ENCODE measurements at regions not wholly inside any gene's neighbourhood (a gene's known extent, or its start where the extent isn't known, plus 50 kb on each side); places are given as distances from the start of the nearest gene placed in this dataset.

- Histone ChIP-seq H3K79me2 (ENCODE audit: insufficient read depth, low read length) (no peaks in the 10 kb centered on the region), H3K4me2 (ENCODE audit: low read length) (no peak overlapping the region), H4K20me1 (ENCODE audit: insufficient read depth) (no peaks in the 10 kb centered on the region), H3K9me2 (ENCODE audit: insufficient read depth) (no peaks in the 10 kb centered on the region), H3K36me3 (ENCODE audit: control insufficient read depth in 1 of 2, insufficient read depth in 2 of 2, low read length in 2 of 2) (no peaks in the 10 kb centered on the region), H3K27me3 (ENCODE audit: insufficient read depth, low read length) (no peaks in the 10 kb centered on the region), H3K4me3 (replicated peaks in 1 of 2; ENCODE audit: low read depth in 1 of 2, low read length in 2 of 2) (no peak overlapping the region), H3K4me1 (ENCODE audit: control insufficient read depth in 1 of 2, insufficient read depth in 2 of 2, low read length in 2 of 2) (peaks cover 0 to 18% of the 10 kb centered on the region in 2 experiments; a peak in 3 of 4 replicates), H3K9ac (ENCODE audit: low read length) (no peak overlapping the region), H3K27ac (ENCODE audit: low read depth, low read length) (no peak overlapping the region), H3K9me3 (ENCODE audit: control insufficient read depth in 1 of 2, insufficient read depth in 1 of 2, low read depth in 1 of 2, low read length in 2 of 2) (no peaks in the 10 kb centered on the region), H2AFZ (ENCODE audit: low read depth, low read length, poor library complexity, severe bottlenecking) (no peak overlapping the region)
- POLR2A ChIA-PET: no interaction called here
- no peak for ATAC-seq
- RAD21 ChIA-PET (ENCODE audit: low non-redundant PET in 1 of 2, low total read pairs in 2 of 2, uncharacterized antibody in 2 of 2, unreplicated experiment in 2 of 2): no interaction called here
- BruUV-seq (replicated peaks): no TSS peak
- DNase-seq (ENCODE audit: low read depth, low spot score): no peak
- intact Hi-C loops (cut with micrococcal nuclease): no loop called here
- CTCF ChIA-PET: no interaction called here
- TF ChIP-seq, protein P1, sequence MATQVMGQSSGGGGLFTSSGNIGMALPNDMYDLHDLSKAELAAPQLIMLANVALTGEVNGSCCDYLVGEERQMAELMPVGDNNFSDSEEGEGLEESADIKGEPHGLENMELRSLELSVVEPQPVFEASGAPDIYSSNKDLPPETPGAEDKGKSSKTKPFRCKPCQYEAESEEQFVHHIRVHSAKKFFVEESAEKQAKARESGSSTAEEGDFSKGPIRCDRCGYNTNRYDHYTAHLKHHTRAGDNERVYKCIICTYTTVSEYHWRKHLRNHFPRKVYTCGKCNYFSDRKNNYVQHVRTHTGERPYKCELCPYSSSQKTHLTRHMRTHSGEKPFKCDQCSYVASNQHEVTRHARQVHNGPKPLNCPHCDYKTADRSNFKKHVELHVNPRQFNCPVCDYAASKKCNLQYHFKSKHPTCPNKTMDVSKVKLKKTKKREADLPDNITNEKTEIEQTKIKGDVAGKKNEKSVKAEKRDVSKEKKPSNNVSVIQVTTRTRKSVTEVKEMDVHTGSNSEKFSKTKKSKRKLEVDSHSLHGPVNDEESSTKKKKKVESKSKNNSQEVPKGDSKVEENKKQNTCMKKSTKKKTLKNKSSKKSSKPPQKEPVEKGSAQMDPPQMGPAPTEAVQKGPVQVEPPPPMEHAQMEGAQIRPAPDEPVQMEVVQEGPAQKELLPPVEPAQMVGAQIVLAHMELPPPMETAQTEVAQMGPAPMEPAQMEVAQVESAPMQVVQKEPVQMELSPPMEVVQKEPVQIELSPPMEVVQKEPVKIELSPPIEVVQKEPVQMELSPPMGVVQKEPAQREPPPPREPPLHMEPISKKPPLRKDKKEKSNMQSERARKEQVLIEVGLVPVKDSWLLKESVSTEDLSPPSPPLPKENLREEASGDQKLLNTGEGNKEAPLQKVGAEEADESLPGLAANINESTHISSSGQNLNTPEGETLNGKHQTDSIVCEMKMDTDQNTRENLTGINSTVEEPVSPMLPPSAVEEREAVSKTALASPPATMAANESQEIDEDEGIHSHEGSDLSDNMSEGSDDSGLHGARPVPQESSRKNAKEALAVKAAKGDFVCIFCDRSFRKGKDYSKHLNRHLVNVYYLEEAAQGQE (IDR thresholded peaks at IDR 0.05; ENCODE audit: low read depth): no peak
- no peak for TF ChIP-seq SP1 (IDR thresholded peaks at IDR 0.05; ENCODE audit: low read depth)
- TF ChIP-seq ZBTB33 (IDR thresholded peaks at IDR 0.05; ENCODE audit: extremely low read depth, insufficient replicate concordance, low read length): no peak
- no peak for TF ChIP-seq ELF1 (IDR thresholded peaks at IDR 0.05; ENCODE audit: borderline replicate concordance, low read depth)
Observed at GRCh38 chr2:150620416-150620815, 132.9 kb upstream of the RND3 start.
